NCI-H2029 treated with DMSO at 0.1 percent for 48 hours (cell line): ENCODE measurements at regions not wholly inside any gene's neighbourhood (a gene's known extent, or its start where the extent isn't known, plus 50 kb on each side); places are given as distances from the start of the nearest gene placed in this dataset.

Experiments
- DNase-seq: peaks from one replicate; lab custom pipeline; 2025; lab: John Stamatoyannopoulos, UW

- no peak for DNase-seq
Observed at GRCh38 chr4:63799166-63799565, 610.1 kb downstream of the TECRL start.

- DNase-seq, result no peak
Observed at GRCh38 chr4:63795301-63795700, 613.9 kb downstream of the TECRL start.

- DNase-seq, result no peak
Observed at GRCh38 chr4:63790377-63790776, 618.9 kb downstream of the TECRL start.

- no peak for DNase-seq
Observed at GRCh38 chr4:63788271-63788670, 621.0 kb downstream of the TECRL start.

GRCh38 chr4:63787326-63787725 is 621.9 kb downstream of the TECRL start:
- DNase-seq, result no peak

GRCh38 chr4:63786171-63786570 is 623.1 kb downstream of the TECRL start:
- DNase-seq, result no peak

GRCh38 chr4:63784822-63785221 is 624.4 kb downstream of the TECRL start:
- DNase-seq, result no peak

- DNase-seq, result no peak
Observed at GRCh38 chr4:63777601-63778000, 631.6 kb downstream of the TECRL start.

GRCh38 chr4:63764400-63764799 is 644.9 kb downstream of the TECRL start:
- DNase-seq, result no peak

GRCh38 chr4:63757929-63758328 is 651.3 kb downstream of the TECRL start:
- DNase-seq, result no peak

GRCh38 chr4:63742882-63743281 is 666.4 kb downstream of the TECRL start:
- no peak for DNase-seq

- DNase-seq, result no peak
Observed at GRCh38 chr4:63729519-63729918, 679.7 kb downstream of the TECRL start.

GRCh38 chr4:63728480-63729177 is 680.6 kb downstream of the TECRL start:
- no peak for DNase-seq

- DNase-seq, result no peak
Observed at GRCh38 chr4:63717384-63717783, 691.9 kb downstream of the TECRL start.

- DNase-seq, result no peak
Observed at GRCh38 chr4:63708661-63709060, 700.6 kb downstream of the TECRL start.

- no peak for DNase-seq
Observed at GRCh38 chr4:63700569-63700968, 708.7 kb downstream of the TECRL start.

GRCh38 chr4:63693321-63693720 is 715.9 kb downstream of the TECRL start:
- no peak for DNase-seq

GRCh38 chr4:63678358-63678931 is 730.8 kb downstream of the TECRL start:
- DNase-seq, result no peak

GRCh38 chr4:63670735-63671134 is 738.5 kb downstream of the TECRL start:
- DNase-seq, result no peak

- DNase-seq, result no peak
Observed at GRCh38 chr4:63663870-63664269, 745.4 kb downstream of the TECRL start.

- DNase-seq, result no peak
Observed at GRCh38 chr4:63644396-63644795, 764.9 kb downstream of the TECRL start.

GRCh38 chr4:63637270-63637669 is 772.0 kb downstream of the TECRL start:
- no peak for DNase-seq

GRCh38 chr4:63632858-63633257 is 776.4 kb downstream of the TECRL start:
- DNase-seq, result no peak

GRCh38 chr4:63620271-63620670 is 789.0 kb downstream of the TECRL start:
- no peak for DNase-seq
